GM18520 (cell line): ENCODE measurements at regions not wholly inside any gene's neighbourhood (a gene's known extent, or its start where the extent isn't known, plus 50 kb on each side); places are given as distances from the start of the nearest gene placed in this dataset.
"Not testable (repeated sequence)": the region's sequence is repeated elsewhere in the genome, so short reads cannot be mapped to it uniquely, and the experiment has no call there.

Experiments used
- ATAC-seq: cut with Tn5 transposase; IDR thresholded peaks from one replicate; pipeline ENCODE4 v1.9.1; 2021; ENCODE audit not compliant: unreplicated experiment

DNA sequence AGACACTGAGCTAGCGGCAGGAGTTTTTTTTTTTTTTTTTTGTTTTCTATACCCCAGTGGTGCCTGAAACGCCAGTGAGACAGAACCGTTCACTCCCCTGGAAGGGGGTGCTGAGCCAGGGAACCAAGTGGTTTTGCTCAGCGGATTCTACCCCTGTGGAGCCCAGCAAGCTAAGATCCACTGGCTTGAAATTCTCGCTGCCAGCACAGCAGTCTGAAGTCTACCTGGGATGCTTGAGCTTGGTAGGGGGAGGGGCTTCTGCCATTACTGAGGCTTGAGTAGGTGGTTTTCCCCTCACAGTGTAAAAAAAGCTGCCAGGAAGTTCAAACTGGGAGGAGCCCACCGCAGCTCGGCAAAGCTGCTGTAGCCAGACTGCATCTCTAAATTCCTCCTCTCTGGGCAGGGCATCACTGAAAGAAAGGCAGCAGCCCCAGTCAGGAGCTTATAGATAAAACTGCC is 173.0 kb downstream of the DMAC1 start:
- not testable (repeated sequence) for ATAC-seq

DNA sequence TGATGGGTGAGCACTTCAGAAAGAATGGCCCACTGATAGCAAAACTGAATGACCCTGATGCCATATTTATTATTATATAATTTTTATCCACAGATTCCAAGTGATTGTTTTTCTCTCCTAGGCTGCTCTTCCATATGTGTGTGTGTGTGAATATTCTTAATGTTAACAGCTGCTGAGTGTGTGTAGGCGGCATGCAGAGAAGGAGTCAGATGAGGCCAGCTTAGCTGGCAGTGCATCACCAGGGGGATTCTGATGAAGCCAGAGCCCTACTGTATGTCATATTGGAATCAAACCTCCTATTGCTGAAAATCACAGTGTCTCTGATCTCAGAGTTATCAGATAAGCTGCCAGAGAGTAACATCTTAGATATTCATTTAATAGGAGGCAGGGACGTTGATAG is 177.1 kb downstream of the DMAC1 start:
- ATAC-seq = no peak

DNA sequence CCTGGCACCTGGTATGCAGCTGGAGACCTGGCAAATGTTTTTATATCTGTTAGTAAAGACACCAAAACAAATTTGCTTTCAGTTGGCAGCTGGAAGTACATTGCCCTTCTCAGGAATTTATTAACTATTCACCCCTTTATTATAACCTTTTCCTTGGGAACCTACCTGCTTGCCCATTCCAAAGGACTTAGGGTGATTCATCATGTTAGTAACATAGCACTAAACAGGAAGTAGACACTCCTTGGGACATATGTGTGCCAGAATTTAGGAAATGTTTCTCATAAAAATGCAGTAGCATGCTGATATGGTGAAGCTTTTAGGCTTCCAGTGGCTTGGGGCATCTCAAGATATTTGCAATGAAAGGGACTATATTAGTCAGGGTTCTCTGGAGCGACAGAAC is 184.2 kb downstream of the DMAC1 start:
- ATAC-seq = no peak

DNA sequence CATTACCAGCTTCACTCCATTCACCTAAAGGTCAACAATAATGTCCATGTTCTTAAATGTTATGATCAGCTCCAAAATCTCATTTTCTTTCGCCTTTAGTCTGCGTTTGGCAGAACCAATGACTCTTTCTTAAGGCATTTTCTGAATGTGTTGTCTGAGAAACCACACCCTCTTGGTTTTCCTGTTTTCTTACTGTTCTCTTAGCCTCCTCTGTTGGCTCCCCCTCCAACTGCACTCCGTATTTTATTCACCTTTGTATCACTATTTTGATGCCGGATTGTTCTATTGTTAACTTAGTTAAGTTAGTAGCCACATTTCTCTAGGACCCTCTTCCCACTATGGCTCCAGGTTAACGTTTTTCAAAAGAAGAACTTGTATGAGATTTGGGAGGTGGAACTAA is 185.6 kb downstream of the DMAC1 start:
- ATAC-seq = no peak

DNA sequence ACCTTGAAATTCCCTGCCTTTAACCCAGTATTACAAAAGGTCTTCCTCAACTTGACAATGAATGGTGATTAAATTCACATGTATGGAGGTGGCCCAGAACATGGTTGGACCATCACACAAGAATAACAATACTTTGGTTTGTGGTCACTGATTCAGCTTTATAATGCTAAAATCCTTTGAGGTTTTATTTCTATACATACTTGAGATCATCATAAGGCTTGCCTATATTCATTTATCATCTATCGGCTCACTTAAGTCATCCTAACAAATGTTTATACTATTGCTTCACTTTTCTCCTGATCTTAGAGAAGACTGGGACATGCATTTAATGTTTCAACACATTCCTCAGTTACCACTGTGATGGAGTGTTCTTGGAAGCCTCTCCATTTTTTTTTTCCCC is 191.3 kb downstream of the DMAC1 start:
- ATAC-seq = no peak

DNA sequence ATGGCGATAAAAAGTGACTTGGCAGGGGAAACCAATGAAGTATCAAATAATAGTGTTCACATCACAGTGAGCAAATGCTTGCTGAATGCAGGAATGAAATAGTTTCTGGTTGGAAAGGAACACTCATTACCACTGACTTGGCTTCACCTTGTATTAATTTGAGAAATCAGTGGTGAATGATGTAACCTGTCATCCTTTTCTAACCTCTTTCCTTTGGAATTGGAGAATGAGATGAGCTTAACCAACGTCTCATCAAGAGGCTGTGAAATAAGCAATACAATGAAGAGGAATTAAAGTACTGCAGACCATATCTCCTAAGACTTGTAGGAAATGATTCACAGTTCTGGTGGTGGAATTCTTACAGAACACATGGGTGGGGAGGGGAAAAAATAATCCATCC is 192.2 kb downstream of the DMAC1 start:
- ATAC-seq = no peak

DNA sequence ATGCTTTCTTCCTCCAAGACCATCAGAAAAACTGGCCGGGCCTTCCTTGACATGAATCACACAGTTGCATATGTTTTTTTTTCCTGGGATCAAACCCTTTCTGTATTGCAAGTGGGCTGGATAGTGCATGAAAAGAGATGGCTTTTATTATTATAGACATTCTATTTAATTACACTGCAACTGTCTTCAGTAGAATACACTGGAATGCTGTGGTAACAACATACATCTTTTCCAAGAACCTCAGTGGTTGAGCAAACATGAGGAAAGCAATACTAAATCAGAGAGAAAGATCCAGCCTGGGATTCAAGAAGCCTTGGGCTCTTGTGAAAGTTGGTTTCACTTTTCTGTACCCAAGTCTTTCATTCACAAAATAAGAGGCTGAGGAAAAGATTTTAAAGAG is 193.0 kb downstream of the DMAC1 start:
- ATAC-seq = no peak

DNA sequence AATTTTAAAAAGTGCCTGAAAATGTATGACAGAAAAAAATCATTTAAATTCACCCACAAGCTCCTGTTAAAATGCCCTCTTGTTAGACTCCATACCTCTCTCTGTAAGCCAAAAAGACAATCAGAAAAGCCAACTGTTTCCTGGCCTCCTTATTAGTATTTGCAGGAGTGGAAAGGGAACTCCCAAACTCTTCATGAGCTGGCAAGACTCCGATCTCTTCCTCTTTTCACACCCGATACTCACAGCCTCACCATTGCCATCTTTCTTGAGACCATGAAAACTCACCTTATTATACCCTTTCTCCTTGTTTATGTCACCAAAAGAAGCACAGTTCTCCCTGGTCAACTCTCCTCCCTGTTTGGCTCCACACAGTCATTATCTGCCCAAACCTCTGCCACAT is 197.8 kb downstream of the DMAC1 start:
- no peak for ATAC-seq

DNA sequence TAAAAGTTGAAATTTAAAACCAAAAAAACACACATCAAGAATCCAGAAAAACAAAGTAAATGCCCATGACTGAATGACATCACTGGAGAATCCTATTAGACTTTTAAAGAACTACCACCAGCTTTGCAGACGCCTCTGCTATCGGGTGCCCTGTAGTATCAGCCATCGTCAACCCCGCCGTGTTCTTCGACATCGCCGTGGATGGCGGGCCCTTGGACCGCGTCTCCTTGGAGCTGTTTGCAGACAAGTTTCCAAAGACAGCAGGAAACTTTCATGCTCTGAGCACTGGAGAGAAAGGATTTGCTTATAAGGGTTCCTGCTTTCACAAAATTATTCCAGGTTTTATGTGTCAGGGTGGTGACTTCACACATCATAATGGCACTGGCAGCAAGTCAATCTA is 201.9 kb downstream of the DMAC1 start:
- no peak for ATAC-seq

DNA sequence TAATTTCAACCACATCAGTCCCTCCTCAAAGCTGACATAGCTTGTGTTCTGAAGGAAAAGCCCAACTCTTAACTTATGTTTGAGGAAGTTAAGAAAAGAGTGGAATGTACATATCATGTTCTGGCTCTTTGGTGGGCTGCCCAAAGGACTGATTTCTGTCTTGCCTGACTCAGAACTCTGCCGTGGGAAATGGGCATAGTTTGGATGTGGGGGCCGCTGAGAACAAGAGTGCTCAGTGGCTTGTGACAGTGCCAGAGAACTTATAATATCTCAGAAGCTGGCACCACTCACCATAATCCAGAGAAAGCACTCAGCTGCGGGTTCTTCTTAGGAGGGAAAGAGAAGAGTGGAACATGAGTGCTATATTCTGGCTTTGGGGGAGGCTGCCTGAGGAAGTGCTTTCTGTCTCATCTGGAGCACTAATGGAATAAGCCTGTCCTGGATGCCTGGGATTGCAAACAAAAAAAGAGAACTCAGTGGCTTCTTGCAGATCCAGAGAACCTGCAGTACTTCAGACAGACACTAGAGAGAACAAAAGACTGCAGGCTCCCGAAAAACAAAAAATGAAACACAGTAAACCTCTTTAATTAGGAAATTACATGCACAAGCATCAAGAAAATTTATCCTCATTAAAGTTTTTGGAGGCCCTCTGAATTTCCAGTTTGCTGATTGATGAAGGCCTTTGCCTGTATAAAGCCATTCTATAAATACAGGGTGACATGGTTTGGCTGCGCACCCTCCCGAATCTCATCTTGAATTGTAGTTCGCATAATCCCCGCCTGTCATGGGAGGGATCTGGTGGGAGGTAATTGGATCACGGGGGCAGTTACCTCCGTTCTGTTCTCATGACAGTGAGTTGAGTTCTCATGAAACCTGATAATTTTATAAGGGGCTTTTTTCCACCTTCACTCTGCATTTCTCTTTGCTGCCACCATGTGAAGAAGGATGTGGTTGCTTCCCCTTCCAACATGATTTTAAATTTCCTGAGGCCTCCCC is 207.0 kb downstream of the DMAC1 start:
- no peak for ATAC-seq

DNA sequence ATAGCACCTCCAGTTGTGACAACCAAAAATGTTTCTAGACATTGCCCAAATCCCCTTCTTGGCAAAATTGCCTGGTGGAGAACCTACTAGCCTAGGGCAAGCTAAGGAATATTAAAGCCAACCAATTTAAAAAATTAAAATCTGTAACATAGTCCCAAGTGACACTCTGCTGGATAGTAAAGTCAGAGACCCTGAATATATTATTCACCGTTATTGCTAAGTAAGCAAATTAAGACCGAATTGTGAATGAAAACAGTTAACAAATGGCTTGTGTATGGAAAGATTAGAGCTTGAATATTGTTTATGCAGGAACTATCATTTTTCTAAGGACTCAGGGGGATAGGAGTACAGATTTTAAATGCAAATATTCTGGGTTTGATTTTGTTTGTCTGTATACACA is 208.1 kb downstream of the DMAC1 start:
- ATAC-seq = no peak

DNA sequence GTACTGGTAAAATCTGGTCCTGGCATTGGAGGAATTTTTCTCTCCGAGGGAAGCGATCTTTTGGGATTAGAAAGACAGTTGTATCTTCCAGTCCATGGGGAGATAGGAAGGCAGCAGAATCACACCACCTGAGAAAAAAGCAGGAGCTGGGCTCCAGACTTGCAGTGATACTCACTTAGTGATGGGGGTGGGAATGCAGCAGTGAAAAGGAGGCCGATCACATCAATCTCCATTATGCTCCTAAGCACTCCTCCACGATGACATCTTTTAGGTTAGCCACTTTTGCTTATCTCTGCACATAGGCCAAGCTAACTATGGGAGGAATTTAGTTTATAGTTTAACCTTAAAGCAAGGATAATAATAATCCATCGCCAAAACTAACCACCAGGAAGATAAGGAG is 219.0 kb downstream of the DMAC1 start:
- no peak for ATAC-seq

DNA sequence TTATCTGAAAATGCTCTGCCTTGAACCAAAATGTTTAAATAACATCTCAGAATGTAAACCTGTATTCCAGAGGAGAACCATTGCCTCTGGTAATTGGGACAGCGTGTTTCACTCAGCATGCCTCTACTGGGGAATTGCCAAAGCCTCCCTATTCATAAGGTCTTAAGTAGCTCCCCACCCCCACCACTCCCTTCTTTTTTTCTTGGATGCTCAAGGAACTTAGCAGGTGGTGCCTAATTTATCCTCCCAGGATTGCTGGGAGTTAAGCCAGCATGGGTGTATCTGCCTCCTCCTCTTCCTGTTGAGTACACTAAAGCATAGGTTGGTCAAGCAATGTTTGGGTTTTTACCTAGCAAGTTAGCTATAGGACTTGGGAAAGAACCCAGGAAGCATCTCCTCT is 220.2 kb downstream of the DMAC1 start:
- ATAC-seq = no peak

DNA sequence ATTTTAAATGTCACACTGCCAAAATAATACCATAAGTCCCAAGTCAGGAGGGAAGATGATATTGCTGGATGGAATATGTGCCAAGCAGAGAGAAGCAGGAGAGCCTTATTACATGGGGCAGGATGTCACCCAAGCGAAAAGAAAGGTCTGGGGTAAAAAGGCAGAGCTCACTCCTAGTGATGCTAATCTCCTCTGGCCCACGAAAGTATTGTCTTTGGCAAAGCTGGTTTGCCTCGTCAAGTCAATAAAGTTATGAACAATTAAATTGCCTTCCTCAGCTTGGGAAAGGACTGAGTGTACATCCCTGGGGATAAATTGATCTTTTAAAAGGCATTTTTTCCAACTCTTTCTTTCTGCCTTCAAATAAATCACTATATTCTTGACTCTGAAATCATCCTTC is 220.6 kb downstream of the DMAC1 start:
- no peak for ATAC-seq

DNA sequence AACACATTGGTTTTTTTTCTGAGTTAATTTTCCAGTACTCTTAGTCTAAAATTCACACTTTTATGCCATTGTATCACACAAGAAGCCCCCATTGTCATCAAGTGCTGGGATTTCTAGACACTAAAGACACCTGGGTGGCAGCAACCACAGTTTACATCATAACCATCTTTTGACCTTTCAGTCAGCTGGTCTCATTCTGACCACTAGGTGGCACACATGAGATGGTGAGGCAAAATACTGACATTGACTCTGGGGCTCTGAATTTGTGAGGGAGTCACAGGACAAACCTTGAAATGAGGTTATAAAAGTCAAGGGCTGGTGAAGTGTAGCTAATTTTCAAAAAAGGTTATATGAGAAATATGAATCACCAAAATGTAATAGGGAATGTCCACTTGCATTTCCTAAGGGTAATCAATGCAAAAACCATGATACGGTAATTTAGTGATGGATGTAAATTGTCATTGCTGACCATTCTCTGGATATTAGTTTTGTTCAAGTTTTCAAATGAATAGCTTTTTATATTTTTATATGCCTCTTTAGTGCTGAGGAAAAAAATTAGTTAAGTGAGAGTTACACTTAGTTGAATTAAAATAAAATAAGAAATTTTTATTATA is 229.4 kb downstream of the DMAC1 start:
- peak; percentile 86 for ATAC-seq

DNA sequence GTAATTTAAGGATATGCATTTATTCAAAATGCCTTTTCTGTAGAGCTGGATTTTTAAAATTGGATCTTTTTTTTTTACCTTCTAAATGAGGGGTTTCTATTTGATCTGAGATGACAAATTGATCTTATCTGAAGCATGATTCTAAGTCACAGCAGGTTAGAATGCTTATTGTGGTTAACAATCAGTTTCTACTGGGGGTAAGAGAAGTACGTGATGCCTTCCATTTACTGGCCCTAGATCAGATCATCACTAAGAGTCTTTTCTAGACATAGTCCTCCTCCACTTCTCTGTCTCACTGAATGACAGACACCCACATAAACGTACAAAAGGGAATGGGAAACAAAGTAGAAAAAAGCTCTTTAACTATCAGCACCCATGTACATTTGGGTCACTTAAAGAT is 231.9 kb downstream of the DMAC1 start:
- no peak for ATAC-seq

DNA sequence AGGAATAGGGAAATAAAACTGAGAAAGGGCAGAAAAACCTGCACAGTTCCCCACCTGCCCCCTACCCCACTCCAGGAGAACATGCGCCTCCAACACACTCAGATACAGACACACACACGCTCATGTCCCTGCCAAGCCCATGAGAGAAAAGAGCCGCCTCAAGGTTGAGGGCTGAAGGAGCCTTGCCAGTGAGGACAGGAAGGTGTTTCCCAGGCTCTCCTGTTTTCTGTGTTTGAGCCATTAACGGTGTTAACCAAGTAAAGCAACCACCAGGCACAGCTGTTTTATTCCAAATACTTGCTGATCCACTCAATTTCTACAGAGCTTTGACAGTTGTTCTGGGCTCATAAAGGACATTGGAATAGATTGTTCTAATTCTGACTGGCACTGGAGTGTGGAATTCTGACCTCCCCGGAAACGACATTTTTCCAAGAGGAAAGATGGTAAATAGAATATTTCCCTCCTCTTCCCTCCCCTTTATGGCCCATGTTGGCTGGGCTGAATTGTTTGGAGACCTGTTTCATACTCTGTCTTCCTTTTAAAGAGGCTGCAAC is 238.0 kb downstream of the DMAC1 start:
- ATAC-seq = no peak

DNA sequence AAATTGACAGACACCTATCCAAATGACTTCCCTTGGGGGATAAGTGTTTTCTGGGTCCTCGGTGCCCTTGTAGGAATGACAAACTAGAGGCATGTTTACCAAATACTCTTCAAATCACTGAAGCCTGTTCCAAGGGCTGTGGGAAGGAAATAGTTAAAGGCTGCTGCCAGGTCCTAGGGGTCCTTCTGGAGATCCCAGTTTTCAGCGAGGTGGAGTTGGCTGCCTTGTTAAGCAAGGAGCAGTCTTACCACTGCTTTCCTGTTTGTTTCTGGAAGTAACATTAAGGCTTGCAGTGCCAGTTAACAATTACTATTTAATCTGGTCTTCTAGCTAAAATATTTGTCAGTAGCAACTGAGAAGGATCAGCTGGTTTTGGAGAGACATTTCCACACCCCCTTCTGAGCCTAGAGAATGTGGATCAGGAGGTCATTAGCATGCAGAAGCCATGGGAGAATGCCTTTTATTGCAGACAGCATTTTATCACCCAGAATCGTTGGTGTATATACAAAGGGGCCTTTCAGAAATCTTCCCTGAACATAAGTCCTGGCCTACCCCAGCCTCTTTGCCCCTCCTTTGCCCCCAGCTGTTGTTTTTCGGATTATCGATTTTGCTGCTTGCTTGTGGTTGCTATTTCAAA is 238.8 kb downstream of the DMAC1 start:
- ATAC-seq = no peak

DNA sequence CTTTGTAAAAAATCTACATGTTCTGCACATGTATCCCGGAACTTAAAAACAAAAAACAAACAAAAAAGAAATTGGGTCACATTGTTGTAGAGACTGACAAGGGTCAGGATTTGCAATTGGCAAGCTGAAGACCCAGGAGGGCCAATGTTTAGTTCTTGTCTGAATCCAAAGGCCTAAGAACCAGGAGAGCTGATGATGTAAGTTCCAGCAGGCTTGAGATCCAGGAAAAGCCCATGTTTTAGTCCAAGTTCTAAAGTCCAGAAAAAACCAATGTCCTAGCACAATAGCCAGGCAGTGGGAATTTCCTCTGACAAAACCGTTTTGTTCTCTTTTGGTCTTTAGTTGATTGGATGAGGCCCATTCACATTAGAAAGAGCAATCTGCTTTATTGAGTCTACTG is 244.9 kb downstream of the DMAC1 start:
- no peak for ATAC-seq

DNA sequence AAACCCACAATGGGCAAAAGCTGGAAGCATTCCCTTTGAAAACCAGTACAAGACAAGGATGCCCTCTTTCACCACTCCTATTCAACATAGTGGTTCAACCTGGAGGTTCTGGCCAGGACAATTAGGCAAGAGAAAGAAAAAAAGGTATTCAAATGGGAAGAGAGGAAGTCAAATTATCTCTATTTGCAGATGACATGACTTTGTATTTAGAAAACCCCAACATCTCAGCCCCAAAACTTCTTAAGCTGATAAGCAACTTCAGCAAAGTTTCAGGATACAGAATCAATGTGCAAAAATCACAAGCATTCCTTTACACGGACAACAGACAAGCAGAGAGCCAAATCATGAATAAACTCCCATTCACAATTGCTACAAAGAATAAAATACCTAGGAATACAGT is 246.9 kb downstream of the DMAC1 start:
- not testable (repeated sequence) for ATAC-seq

DNA sequence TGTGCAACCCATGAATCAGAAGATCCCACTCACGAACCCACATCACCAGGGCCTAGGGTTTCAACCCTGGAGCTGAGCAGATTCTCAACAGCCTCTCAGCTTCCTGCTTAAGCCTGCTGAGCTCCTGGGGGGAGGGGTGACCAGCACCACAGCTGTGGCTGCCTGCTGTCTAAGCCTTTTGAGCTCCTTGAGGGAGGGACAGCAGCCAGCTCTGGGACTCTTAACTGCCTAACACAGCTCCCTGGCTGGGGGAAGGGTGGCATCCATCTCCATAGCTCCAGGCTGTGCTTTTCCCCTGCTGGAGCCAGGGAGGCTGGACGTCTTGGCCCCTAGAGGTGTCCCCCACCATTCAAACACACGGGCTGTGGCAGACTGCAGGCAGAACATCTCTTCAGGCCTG is 250.3 kb downstream of the DMAC1 start:
- no peak for ATAC-seq

DNA sequence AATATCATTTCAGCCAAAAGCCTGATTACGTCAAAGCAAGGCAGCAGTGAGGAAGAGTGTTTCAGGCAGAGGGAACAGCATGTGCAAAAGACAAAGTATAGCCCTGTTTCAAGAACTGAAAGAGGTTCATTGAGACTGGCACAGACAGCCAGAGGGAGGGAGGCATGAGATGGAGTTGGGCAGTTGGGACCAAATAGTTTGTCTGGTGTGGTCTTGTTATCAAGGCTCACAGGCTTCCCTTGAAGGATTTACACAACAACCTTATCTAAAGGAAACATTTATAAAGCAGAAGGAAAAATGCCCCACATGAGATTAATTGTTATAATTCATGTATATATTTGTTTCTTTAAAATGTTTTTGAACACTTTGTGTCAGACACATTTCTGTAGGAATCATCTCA is 253.3 kb downstream of the DMAC1 start:
- ATAC-seq = no peak
